SU-DHL-6 (cell line): ENCODE measurements at regions not wholly inside any gene's neighbourhood (a gene's known extent, or its start where the extent isn't known, plus 50 kb on each side); places are given as distances from the start of the nearest gene placed in this dataset.

Experiments used
- H2AFZ ChIP-seq: fragments of 200-600 bp; sonication (generic); 2 replicates; pipeline ENCODE4 v1.6.1; 2014; ENCODE audit warnings: low read depth, mild to moderate bottlenecking, moderate library complexity, mixed read lengths, antibody characterized with exemption, low read length; ENCODE audit not compliant: severe bottlenecking
- H3F3A ChIP-seq: fragments of 200-600 bp; shearing (Covaris generic); 2 replicates; pipeline ENCODE4 v1.6.0; 2016; ENCODE audit warnings: antibody characterized with exemption, mild to moderate bottlenecking; ENCODE audit not compliant: insufficient read depth
- H3K27ac ChIP-seq: fragments of 200-600 bp; sonication (generic); 2 replicates; pipeline ENCODE4 v1.5.1; 2016; ENCODE audit warnings: low read depth, mild to moderate bottlenecking, low read length, moderate library complexity, mixed read lengths
- H3K27me3 ChIP-seq: fragments of 200-600 bp; sonication (generic), shearing (Covaris generic); 2 replicates; pipeline ENCODE4 v1.6.0; 2014; ENCODE audit warnings: mild to moderate bottlenecking, low read length
- H3K36me3 ChIP-seq: fragments of 200-600 bp; sonication (generic); 2 replicates; pipeline ENCODE4 v1.6.1; 2014; ENCODE audit warnings: mild to moderate bottlenecking, low read length, mixed read lengths
- H3K4me2 ChIP-seq: fragments of 300-600, 200-600 bp; shearing (Covaris generic), sonication (generic); 2 replicates; pipeline ENCODE4 v1.6.0; 2014; ENCODE audit warnings: low read length, low read depth, mild to moderate bottlenecking; ENCODE audit not compliant: poor library complexity, severe bottlenecking
- H3K4me3 ChIP-seq: fragments of 200-600 bp; sonication (generic); 2 replicates; pipeline ENCODE4 v1.5.1; 2014; ENCODE audit warnings: antibody characterized with exemption, low read length, mild to moderate bottlenecking, mixed read lengths; ENCODE audit not compliant: insufficient read depth, poor library complexity, severe bottlenecking
- H3K79me2 ChIP-seq: fragments of 200-600 bp; sonication (generic); 2 replicates; pipeline ENCODE4 v1.6.1; 2014; ENCODE audit warnings: mild to moderate bottlenecking, low read length, moderate library complexity; ENCODE audit not compliant: insufficient read depth
- H3K9ac ChIP-seq: fragments of 200-600 bp; sonication (generic); 2 replicates; pipeline ENCODE4 v1.7.0; 2014; ENCODE audit warnings: mild to moderate bottlenecking, low read length
- H3K9me2 ChIP-seq: fragments of 200-600 bp; sonication (generic); replicated peaks from 2 replicates; pipeline ENCODE4 v1.6.1; 2014; ENCODE audit warnings: low read length; ENCODE audit not compliant: insufficient read depth
- H3K9me3 ChIP-seq: fragments of 200-600 bp; sonication (generic); 2 replicates; pipeline ENCODE4 v1.6.1; 2014; ENCODE audit warnings: low read length, mixed read lengths; ENCODE audit not compliant: insufficient read depth
- H4K20me1 ChIP-seq: fragments of 200-600 bp; sonication (generic); 2 replicates; pipeline ENCODE4 v1.6.1; 2014; ENCODE audit warnings: low read depth, mild to moderate bottlenecking, antibody characterized with exemption, low read length, moderate library complexity, mixed read lengths
- EZH2phosphoT487 ChIP-seq: fragments of 200-600 bp; sonication (generic), shearing (Covaris generic); conservative IDR thresholded peaks from 2 replicates; pipeline ENCODE4 v1.6.1; 2018; ENCODE audit warnings: mild to moderate bottlenecking, antibody characterized with exemption, low read length, moderate library complexity, mixed read lengths
- TF ChIP-seq, protein P1 (sequence below): fragments of 200-600 bp; sonication (generic); IDR thresholded peaks from one replicate; pipeline ENCODE4 v1.5.1; 2017; ENCODE audit warnings: antibody characterized with exemption, mild to moderate bottlenecking, low read length, moderate library complexity; ENCODE audit not compliant: insufficient read depth, poor library complexity, severe bottlenecking

DNA sequence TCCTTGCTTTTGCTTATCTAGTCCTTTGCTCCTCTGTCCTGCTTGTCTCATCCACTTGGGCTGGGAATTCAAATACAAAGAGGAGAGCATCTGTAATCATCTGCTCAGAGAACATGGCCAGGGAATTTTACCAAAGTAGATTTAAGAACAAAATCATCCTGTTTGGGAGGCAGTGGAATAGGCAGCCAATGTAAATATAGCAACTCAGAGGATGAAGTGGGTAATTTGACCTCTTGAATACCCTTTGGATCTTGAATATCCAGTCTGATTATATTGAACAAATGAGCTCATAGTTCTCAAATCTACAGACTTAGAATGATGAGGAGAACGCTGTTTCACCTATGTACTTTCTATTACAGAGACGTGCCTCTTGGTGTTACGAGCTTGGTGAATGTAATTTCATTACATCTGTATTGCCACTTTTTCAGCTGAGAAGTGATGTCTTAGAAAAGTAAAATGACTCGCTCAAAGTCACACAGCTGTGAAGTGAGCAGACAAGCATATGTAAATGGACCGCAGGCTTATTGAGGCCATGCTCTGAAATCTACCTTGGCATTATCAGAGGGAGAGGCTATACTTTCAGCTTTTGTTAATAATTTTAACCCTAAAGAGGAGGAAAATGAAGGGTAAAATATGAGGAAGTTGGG is 266.3 kb downstream of the MTX2 start:
- no peaks in the 10 kb centered on the region for H3K79me2 ChIP-seq
- H3K9ac ChIP-seq: no peak overlapping the region
- H3K36me3 ChIP-seq: no peaks in the 10 kb centered on the region
- no peak overlapping the region for H3K4me2 ChIP-seq
- TF ChIP-seq EZH2phosphoT487: no peak
- TF ChIP-seq, protein P1, sequence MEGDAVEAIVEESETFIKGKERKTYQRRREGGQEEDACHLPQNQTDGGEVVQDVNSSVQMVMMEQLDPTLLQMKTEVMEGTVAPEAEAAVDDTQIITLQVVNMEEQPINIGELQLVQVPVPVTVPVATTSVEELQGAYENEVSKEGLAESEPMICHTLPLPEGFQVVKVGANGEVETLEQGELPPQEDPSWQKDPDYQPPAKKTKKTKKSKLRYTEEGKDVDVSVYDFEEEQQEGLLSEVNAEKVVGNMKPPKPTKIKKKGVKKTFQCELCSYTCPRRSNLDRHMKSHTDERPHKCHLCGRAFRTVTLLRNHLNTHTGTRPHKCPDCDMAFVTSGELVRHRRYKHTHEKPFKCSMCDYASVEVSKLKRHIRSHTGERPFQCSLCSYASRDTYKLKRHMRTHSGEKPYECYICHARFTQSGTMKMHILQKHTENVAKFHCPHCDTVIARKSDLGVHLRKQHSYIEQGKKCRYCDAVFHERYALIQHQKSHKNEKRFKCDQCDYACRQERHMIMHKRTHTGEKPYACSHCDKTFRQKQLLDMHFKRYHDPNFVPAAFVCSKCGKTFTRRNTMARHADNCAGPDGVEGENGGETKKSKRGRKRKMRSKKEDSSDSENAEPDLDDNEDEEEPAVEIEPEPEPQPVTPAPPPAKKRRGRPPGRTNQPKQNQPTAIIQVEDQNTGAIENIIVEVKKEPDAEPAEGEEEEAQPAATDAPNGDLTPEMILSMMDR: no peak
- no peaks in the 10 kb centered on the region for H3F3A ChIP-seq
- H3K9me3 ChIP-seq: no peaks in the 10 kb centered on the region
- H3K27ac ChIP-seq: no peak overlapping the region
- no peaks in the 10 kb centered on the region for H3K27me3 ChIP-seq
- H4K20me1 ChIP-seq: no peaks in the 10 kb centered on the region
- no peak overlapping the region for H3K4me3 ChIP-seq
- no peaks in the 10 kb centered on the region for H3K9me2 ChIP-seq
- no peak overlapping the region for H2AFZ ChIP-seq

DNA sequence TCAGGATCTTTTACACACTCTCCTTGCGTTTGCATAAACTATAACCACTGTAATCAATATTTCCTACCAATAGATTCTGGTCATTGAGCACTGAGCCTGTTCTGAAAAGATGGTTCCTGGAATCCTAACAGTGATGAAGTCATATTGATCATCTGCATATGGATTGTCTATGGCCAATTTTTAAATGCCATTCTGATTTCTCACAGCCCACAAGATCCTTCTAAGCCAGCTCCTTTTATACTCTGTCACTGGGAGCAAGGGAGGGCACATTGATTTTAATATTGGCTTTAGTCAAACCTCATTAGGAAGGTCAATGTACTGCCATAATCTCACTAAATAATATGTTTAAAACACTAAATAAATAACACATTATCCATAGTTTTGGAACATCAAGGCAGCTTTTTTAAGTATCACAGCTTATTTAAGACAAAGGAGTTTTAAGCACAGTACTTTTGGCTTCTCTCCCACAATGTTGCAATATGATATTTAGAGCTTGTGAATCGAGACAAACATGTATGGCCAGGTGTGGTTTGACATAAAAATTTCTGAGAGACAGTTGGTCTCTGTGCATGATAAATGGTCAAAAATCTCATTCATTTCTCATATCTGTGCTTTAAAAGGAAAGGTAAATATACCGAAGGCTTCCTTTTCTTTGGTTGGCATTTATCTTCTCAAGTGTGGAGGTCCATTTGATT is 267.3 kb downstream of the MTX2 start:
- no peaks in the 10 kb centered on the region for H3K36me3 ChIP-seq
- H3K4me2 ChIP-seq: no peak overlapping the region
- H3K9me3 ChIP-seq: no peaks in the 10 kb centered on the region
- no peak for TF ChIP-seq EZH2phosphoT487
- TF ChIP-seq, protein P1: no peak
- no peaks in the 10 kb centered on the region for H3K79me2 ChIP-seq
- H3K9ac ChIP-seq: no peak overlapping the region
- H3K4me3 ChIP-seq: no peak overlapping the region
- no peak overlapping the region for H2AFZ ChIP-seq
- no peaks in the 10 kb centered on the region for H3F3A ChIP-seq
- H4K20me1 ChIP-seq: no peaks in the 10 kb centered on the region
- H3K27me3 ChIP-seq: no peaks in the 10 kb centered on the region
- no peak overlapping the region for H3K27ac ChIP-seq
- no peaks in the 10 kb centered on the region for H3K9me2 ChIP-seq

GRCh38 chr2:176537932-176538331 is 268.7 kb downstream of the MTX2 start:
- Histone ChIP-seq H3K36me3 (no peaks in the 10 kb centered on the region), H4K20me1 (no peaks in the 10 kb centered on the region)

More at GRCh38 chr2:176537932-176538331, 268.7 kb downstream of the MTX2 start:
- Histone ChIP-seq H3K9me3 (no peaks in the 10 kb centered on the region), H2AFZ (no peak overlapping the region), H3K4me2 (no peak overlapping the region), H3K9me2 (no peaks in the 10 kb centered on the region), H3K27ac (no peak overlapping the region), H3F3A (no peaks in the 10 kb centered on the region), H3K79me2 (no peaks in the 10 kb centered on the region), H3K27me3 (no peaks in the 10 kb centered on the region), H3K9ac (no peak overlapping the region), H3K4me3 (no peak overlapping the region)
- no peak for TF ChIP-seq EZH2phosphoT487
- TF ChIP-seq, protein P1: no peak
